ENCODE measurements at regions not wholly inside any gene's neighbourhood (a gene's known extent, or its start where the extent isn't known, plus 50 kb on each side); places are given as distances from the start of the nearest gene placed in this dataset.

DNA sequence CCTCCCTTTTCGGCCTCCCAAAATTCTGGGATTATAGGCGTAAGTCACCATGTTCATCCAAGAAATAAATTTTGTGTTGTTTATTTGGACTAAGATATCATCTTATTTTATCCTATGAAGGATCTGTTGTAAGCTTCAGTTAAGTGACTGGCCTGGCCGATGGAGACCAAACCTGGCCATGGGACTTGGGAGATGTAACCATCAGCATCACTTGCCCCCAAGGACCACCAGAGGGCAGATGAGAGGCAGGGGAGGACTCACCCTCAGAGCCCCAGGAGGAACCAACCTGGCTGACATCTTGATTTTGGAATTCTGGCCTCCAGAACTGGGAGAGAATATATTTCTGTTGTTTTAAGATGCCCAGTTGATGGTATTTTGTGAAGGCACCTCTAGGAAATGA lies 266.7 kb downstream of the CDH26 start:
- H3K9me3 ChIP-seq (replicated peaks; ENCODE audit: insufficient read depth, low read length) = no peaks in the 10 kb centered on the region
- no peaks in the 10 kb centered on the region for H4K20me1 ChIP-seq (ENCODE audit: insufficient read depth, low read length)
- no peaks in the 10 kb centered on the region for H3K27me3 ChIP-seq (replicated peaks; ENCODE audit: insufficient read depth, low read length)
- H3K9me2 ChIP-seq (replicated peaks; ENCODE audit: insufficient read depth, low read length) = no peaks in the 10 kb centered on the region
- H3K27ac ChIP-seq (ENCODE audit: low read length) = no peak overlapping the region
- no peaks in the 10 kb centered on the region for H3F3A ChIP-seq (ENCODE audit: insufficient read depth, low read length)
- no peak overlapping the region for H2AFZ ChIP-seq (ENCODE audit: low read length)
- H3K79me2 ChIP-seq (ENCODE audit: low read length) = no peaks in the 10 kb centered on the region
- H3K4me2 ChIP-seq (ENCODE audit: low read depth, low read length) = no peak overlapping the region
- H3K9ac ChIP-seq (ENCODE audit: low read length) = no peak overlapping the region
- TF ChIP-seq EZH2 (optimal IDR thresholded peaks at IDR 0.05; ENCODE audit: low read depth, low read length) (no peak), EZH2phosphoT487 (IDR thresholded peaks at IDR 0.05; ENCODE audit: low read length) (no peak)
- TF ChIP-seq, protein P1, sequence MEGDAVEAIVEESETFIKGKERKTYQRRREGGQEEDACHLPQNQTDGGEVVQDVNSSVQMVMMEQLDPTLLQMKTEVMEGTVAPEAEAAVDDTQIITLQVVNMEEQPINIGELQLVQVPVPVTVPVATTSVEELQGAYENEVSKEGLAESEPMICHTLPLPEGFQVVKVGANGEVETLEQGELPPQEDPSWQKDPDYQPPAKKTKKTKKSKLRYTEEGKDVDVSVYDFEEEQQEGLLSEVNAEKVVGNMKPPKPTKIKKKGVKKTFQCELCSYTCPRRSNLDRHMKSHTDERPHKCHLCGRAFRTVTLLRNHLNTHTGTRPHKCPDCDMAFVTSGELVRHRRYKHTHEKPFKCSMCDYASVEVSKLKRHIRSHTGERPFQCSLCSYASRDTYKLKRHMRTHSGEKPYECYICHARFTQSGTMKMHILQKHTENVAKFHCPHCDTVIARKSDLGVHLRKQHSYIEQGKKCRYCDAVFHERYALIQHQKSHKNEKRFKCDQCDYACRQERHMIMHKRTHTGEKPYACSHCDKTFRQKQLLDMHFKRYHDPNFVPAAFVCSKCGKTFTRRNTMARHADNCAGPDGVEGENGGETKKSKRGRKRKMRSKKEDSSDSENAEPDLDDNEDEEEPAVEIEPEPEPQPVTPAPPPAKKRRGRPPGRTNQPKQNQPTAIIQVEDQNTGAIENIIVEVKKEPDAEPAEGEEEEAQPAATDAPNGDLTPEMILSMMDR (IDR thresholded peaks at IDR 0.05; ENCODE audit: low read length) = peak; percentile 56
- no peaks in the 10 kb centered on the region for H3K36me3 ChIP-seq (replicated peaks; ENCODE audit: insufficient read depth, low read length)
- DNase-seq = peak; percentile 21
- no peaks in the 10 kb centered on the region for H3K4me1 ChIP-seq (ENCODE audit: low read length)
- no peak overlapping the region for H3K4me3 ChIP-seq (ENCODE audit: low read length)

DNA sequence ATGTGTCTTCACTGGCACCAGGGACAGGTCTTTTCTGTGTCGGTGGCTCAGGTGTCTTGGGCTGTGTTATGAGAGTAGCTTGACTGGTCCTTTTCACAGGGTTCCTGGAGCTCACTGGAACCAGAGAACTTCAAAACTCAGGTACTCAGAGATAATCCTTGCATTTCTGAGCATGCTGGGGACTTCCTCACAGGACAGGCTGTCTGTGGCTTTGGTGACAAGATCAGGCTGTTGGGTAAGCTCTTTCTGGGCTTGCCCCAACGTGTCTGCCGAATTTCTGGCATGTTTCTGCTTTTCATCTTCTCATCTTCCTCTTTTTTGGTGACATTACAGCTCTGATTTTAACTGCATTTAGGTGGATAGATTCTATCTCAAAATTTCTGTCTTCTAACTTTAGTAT lies 270.0 kb downstream of the CDH26 start:
- no peak overlapping the region for H3K9ac ChIP-seq (ENCODE audit: low read length)
- no peaks in the 10 kb centered on the region for H3K27me3 ChIP-seq (replicated peaks; ENCODE audit: insufficient read depth, low read length)
- no peak overlapping the region for H2AFZ ChIP-seq (ENCODE audit: low read length)
- H3K79me2 ChIP-seq (ENCODE audit: low read length) = no peaks in the 10 kb centered on the region
- H3K4me2 ChIP-seq (ENCODE audit: low read depth, low read length) = no peak overlapping the region
- H3K9me3 ChIP-seq (replicated peaks; ENCODE audit: insufficient read depth, low read length) = no peaks in the 10 kb centered on the region
- H3K4me3 ChIP-seq (ENCODE audit: low read length) = no peak overlapping the region
- no peaks in the 10 kb centered on the region for H3K4me1 ChIP-seq (ENCODE audit: low read length)
- TF ChIP-seq EZH2 (optimal IDR thresholded peaks at IDR 0.05; ENCODE audit: low read depth, low read length) (no peak), EZH2phosphoT487 (IDR thresholded peaks at IDR 0.05; ENCODE audit: low read length) (no peak)
- TF ChIP-seq, protein P1 (IDR thresholded peaks at IDR 0.05; ENCODE audit: low read length) = no peak
- no peaks in the 10 kb centered on the region for H4K20me1 ChIP-seq (ENCODE audit: insufficient read depth, low read length)
- H3K9me2 ChIP-seq (replicated peaks; ENCODE audit: insufficient read depth, low read length) = no peaks in the 10 kb centered on the region
- no peak for DNase-seq
- H3F3A ChIP-seq (ENCODE audit: insufficient read depth, low read length) = no peaks in the 10 kb centered on the region
- H3K27ac ChIP-seq (ENCODE audit: low read length) = no peak overlapping the region
- H3K36me3 ChIP-seq (replicated peaks; ENCODE audit: insufficient read depth, low read length) = no peaks in the 10 kb centered on the region

DNA sequence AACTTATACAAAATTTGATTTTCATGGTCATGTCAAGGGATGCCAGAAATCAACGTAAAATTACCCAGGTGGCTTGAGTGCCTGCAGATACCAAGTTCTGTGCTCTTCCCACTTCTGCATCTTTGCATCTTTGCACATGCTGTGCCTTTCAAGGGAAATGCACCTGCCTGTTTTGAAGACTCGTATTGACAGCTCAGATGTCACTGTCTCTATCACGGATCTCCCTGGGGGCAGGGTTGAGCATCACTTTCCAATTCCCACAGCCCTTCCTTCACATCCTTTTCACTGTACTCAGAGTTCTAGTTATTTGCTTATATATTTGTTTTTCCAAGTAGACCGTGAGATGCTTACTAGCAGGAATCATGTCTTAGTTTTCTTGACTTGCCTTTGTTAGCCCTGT lies 274.2 kb downstream of the CDH26 start:
- Histone ChIP-seq H2AFZ (ENCODE audit: low read length) (no peak overlapping the region), H3K4me1 (ENCODE audit: low read length) (no peaks in the 10 kb centered on the region), H3K9me2 (replicated peaks; ENCODE audit: insufficient read depth, low read length) (no peaks in the 10 kb centered on the region), H3K36me3 (replicated peaks; ENCODE audit: insufficient read depth, low read length) (no peaks in the 10 kb centered on the region), H3K27me3 (replicated peaks; ENCODE audit: insufficient read depth, low read length) (no peaks in the 10 kb centered on the region), H3K27ac (ENCODE audit: low read length) (no peak overlapping the region), H3K9me3 (replicated peaks; ENCODE audit: insufficient read depth, low read length) (no peaks in the 10 kb centered on the region), H3K9ac (ENCODE audit: low read length) (no peak overlapping the region), H3K4me3 (ENCODE audit: low read length) (no peak overlapping the region), H3K4me2 (ENCODE audit: low read depth, low read length) (no peak overlapping the region), H4K20me1 (ENCODE audit: insufficient read depth, low read length) (no peaks in the 10 kb centered on the region), H3K79me2 (ENCODE audit: low read length) (no peaks in the 10 kb centered on the region), H3F3A (ENCODE audit: insufficient read depth, low read length) (no peaks in the 10 kb centered on the region)
- no peak for DNase-seq
- TF ChIP-seq, protein P1 (IDR thresholded peaks at IDR 0.05; ENCODE audit: low read length) = no peak
- no peak for TF ChIP-seq EZH2phosphoT487 (IDR thresholded peaks at IDR 0.05; ENCODE audit: low read length)
- TF ChIP-seq EZH2 (optimal IDR thresholded peaks at IDR 0.05; ENCODE audit: low read depth, low read length) = no peak
